Mesodermal cell (in vitro differentiated cells): ENCODE measurements at regions not wholly inside any gene's neighbourhood (a gene's known extent, or its start where the extent isn't known, plus 50 kb on each side); places are given as distances from the start of the nearest gene placed in this dataset.
"Not testable (repeated sequence)": the region's sequence is repeated elsewhere in the genome, so short reads cannot be mapped to it uniquely, and the experiment has no call there.

ENCODE experiments used
- H3K27ac ChIP-seq: 2 replicates; pipeline ENCODE4 v1.7.0; 2013; ENCODE audit warnings: mild to moderate bottlenecking, low read depth, low read length, moderate library complexity; ENCODE audit not compliant: severe bottlenecking
- H3K36me3 ChIP-seq: 2 replicates; pipeline ENCODE4 v1.7.1; 2013; ENCODE audit warnings: mild to moderate bottlenecking, low read length, moderate library complexity; ENCODE audit not compliant: control insufficient read depth, insufficient read depth
- H3K4me1 ChIP-seq: one replicate; pipeline ENCODE4 v1.7.1; 2013; ENCODE audit warnings: mild to moderate bottlenecking, low read length; ENCODE audit not compliant: insufficient read depth, control insufficient read depth, poor library complexity, severe bottlenecking
- H3K4me3 ChIP-seq: 2 replicates; pipeline ENCODE4 v1.7.0; 2013; ENCODE audit warnings: low read length, control low read depth, mild to moderate bottlenecking; ENCODE audit not compliant: insufficient read depth, poor library complexity, severe bottlenecking; ENCODE audit errors: extremely low read depth
- H3K9me3 ChIP-seq: 2 replicates; pipeline ENCODE4 v1.7.1; 2013; ENCODE audit warnings: mild to moderate bottlenecking, low read length, moderate library complexity; ENCODE audit not compliant: control insufficient read depth
- WGBS, 2 experiments: methylation state at CpG; one replicate each; pipeline ENCODE4 v1.1.5; 2013; ENCODE audit warnings: missing lambda C conversion rate in 2 of 2; ENCODE audit not compliant: insufficient coverage in 2 of 2; 5-methylcytosine and 5-hydroxymethylcytosine counted together

DNA sequence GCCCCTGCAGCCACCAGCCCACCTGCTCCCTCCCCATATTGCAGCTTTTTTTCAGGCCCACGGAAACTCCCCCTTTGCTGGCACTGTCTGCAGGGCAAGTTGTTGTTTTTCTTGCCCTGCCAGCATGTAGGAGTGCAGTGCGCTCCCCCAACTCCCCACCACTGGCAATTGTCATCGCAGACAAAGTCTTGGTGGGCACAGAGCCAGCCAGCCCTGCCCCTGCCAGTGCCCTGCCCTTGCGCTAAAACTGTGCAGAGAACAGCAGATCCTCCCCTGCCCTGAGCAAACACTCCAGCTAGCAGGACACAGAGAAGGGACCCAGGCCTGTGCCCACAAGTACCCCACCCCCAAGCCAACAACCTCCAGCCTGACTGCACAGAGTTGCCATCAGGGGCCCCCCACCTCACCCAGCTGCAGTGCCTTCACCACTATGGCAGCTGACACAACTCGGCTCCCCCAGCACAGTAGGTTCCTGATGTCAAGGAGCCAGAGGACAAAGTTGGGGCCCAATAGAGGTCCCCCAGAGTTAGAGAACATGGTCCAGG, 158.1 kb upstream of the ARHGAP42 start:
- Histone ChIP-seq H3K27ac (no peak overlapping the region), H3K36me3 (no peaks in the 10 kb centered on the region), H3K9me3 (peaks cover 11% of the 10 kb centered on the region), H3K4me1 (no peaks in the 10 kb centered on the region), H3K4me3 (no peak overlapping the region)
- 93 to 96% methylated on average over 4 to 5 of the region's 5 CpGs for WGBS, 2 experiments

- not testable (repeated sequence) for H3K36me3 ChIP-seq, H3K9me3 ChIP-seq, H3K4me1 ChIP-seq, H3K27ac ChIP-seq, H3K4me3 ChIP-seq
- no CpG with 5 or more reads among the region's 1 CpG for WGBS, 2 experiments
Measured at GRCh38 chr11:100531290-100531689, 155.8 kb upstream of the ARHGAP42 start.

GRCh38 chr11:100536979-100537378, 150.1 kb upstream of the ARHGAP42 start:
- no peaks in the 10 kb centered on the region for H3K4me1 ChIP-seq
- no peaks in the 10 kb centered on the region for H3K9me3 ChIP-seq
- WGBS, 2 experiments = no CpG with 5 or more reads among the region's 5 CpGs
- no peaks in the 10 kb centered on the region for H3K36me3 ChIP-seq
- no peak overlapping the region for H3K4me3 ChIP-seq
- H3K27ac ChIP-seq = no peak overlapping the region

- no peak overlapping the region for H3K4me3 ChIP-seq
- H3K36me3 ChIP-seq = no peaks in the 10 kb centered on the region
- no peaks in the 10 kb centered on the region for H3K4me1 ChIP-seq
- no peak overlapping the region for H3K27ac ChIP-seq
- H3K9me3 ChIP-seq = no peaks in the 10 kb centered on the region
Measured at GRCh38 chr11:100543386-100543785, 143.7 kb upstream of the ARHGAP42 start.

- H3K27ac ChIP-seq = no peak overlapping the region
- no peaks in the 10 kb centered on the region for H3K4me1 ChIP-seq
- no peak overlapping the region for H3K4me3 ChIP-seq
- H3K36me3 ChIP-seq = no peaks in the 10 kb centered on the region
- no CpG with 5 or more reads among the region's 2 CpGs for WGBS, 2 experiments
- no peaks in the 10 kb centered on the region for H3K9me3 ChIP-seq
Measured at GRCh38 chr11:100545556-100545955, 141.5 kb upstream of the ARHGAP42 start.

- Histone ChIP-seq H3K27ac (no peak overlapping the region), H3K9me3 (no peaks in the 10 kb centered on the region), H3K4me1 (no peaks in the 10 kb centered on the region), H3K36me3 (no peaks in the 10 kb centered on the region), H3K4me3 (no peak overlapping the region)
- 92 to 100% methylated on average over 1 of the region's 1 CpG for WGBS, 2 experiments
Measured at GRCh38 chr11:100545970-100546369, 141.1 kb upstream of the ARHGAP42 start.

DNA sequence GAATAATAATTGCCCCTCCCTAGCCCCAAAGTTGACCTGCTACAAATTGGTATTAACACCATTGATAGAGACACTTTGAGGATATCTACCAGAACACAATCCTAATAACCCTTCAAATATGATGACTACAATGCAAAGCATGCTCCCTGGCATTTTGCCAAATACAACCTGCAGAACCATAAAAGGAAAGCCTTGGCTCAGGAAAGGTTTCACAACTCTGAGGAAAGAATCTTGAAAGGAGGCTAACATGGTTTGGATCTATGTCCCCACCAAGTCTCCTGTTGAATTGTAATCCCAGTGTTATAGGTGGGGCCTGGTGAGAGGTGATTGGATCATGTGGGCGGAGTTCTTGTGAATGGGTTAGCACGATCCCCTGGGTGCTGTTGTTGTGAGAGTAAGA, 140.4 kb upstream of the ARHGAP42 start:
- WGBS, 2 experiments = 89 to 100% methylated on average over 1 to 2 of the region's 2 CpGs
- no peak overlapping the region for H3K4me3 ChIP-seq
- no peak overlapping the region for H3K27ac ChIP-seq
- H3K4me1 ChIP-seq = no peaks in the 10 kb centered on the region
- no peaks in the 10 kb centered on the region for H3K9me3 ChIP-seq
- no peaks in the 10 kb centered on the region for H3K36me3 ChIP-seq

- no peaks in the 10 kb centered on the region for H3K36me3 ChIP-seq
- no peaks in the 10 kb centered on the region for H3K9me3 ChIP-seq
- WGBS, 2 experiments = 80% methylated on average over 1 of the region's 2 CpGs; no CpG with 5 or more reads in 1 of the 2 experiments
- H3K4me3 ChIP-seq = no peak overlapping the region
- no peaks in the 10 kb centered on the region for H3K4me1 ChIP-seq
- H3K27ac ChIP-seq = no peak overlapping the region
Measured at GRCh38 chr11:100550298-100550697, 136.8 kb upstream of the ARHGAP42 start.

GRCh38 chr11:100550912-100551632, 136.0 kb upstream of the ARHGAP42 start:
- WGBS, 2 experiments = 45 to 64% methylated on average over 3 to 4 of the region's 5 CpGs
- Histone ChIP-seq H3K4me1 (no peaks in the 10 kb centered on the region), H3K4me3 (no peak overlapping the region), H3K27ac (no peak overlapping the region), H3K9me3 (no peaks in the 10 kb centered on the region), H3K36me3 (no peaks in the 10 kb centered on the region)

DNA sequence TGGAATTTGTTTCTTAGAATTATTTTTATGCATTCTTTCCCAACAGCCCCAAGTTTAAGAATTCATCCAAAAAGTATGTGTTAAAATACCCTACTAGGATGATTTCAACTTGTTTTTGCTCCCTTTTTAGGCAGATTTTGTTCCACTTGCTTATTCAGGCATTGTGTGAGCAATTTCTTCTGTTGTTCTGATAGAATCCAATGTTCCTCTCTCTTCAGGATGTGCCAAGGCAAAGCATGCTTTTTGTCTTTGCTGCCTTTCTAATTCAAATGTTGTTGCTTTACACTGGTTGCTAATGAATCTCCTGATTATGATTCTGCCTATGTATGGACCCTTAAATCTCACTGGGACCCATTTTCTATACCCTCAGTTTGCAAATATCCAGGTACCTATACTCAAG, 131.2 kb upstream of the ARHGAP42 start:
- H3K4me3 ChIP-seq = no peak overlapping the region
- H3K36me3 ChIP-seq = no peaks in the 10 kb centered on the region
- no peak overlapping the region for H3K27ac ChIP-seq
- no peaks in the 10 kb centered on the region for H3K4me1 ChIP-seq
- H3K9me3 ChIP-seq = no peaks in the 10 kb centered on the region

GRCh38 chr11:100556781-100557180, 130.3 kb upstream of the ARHGAP42 start:
- H3K9me3 ChIP-seq = no peaks in the 10 kb centered on the region
- no CpG with 5 or more reads among the region's 1 CpG for WGBS, 2 experiments
- H3K27ac ChIP-seq = no peak overlapping the region
- no peak overlapping the region for H3K4me3 ChIP-seq
- H3K36me3 ChIP-seq = no peaks in the 10 kb centered on the region
- H3K4me1 ChIP-seq = no peaks in the 10 kb centered on the region
